Fibroblast of skin of scalp (primary cell): ENCODE measurements at regions not wholly inside any gene's neighbourhood (a gene's known extent, or its start where the extent isn't known, plus 50 kb on each side); places are given as distances from the start of the nearest gene placed in this dataset.

Experiments
- DNase-seq: peaks from one replicate; pipeline ENCODE4 v3.0.0-alpha.2; 2013

DNA sequence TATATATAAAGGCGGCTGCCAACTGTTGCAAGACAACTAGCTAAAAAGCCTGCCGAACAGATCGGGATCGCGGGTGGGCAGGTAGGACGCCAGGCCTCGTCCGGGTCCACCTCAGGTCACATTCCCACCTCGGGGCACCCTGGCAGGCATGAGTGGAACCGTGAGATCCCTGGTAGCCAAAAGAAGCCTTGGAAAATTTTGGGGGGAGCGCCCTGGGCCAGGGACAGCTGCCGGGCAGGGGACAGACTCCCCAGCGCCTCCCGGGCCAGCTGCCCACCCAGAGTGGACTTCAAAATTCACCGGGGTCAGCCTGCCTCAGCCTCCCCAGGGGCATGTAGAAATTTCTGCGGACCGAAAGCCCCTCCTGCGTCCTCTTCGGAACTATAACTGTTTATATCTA is 760.9 kb downstream of the KCNJ18 start:
- DNase-seq: no peak

DNA sequence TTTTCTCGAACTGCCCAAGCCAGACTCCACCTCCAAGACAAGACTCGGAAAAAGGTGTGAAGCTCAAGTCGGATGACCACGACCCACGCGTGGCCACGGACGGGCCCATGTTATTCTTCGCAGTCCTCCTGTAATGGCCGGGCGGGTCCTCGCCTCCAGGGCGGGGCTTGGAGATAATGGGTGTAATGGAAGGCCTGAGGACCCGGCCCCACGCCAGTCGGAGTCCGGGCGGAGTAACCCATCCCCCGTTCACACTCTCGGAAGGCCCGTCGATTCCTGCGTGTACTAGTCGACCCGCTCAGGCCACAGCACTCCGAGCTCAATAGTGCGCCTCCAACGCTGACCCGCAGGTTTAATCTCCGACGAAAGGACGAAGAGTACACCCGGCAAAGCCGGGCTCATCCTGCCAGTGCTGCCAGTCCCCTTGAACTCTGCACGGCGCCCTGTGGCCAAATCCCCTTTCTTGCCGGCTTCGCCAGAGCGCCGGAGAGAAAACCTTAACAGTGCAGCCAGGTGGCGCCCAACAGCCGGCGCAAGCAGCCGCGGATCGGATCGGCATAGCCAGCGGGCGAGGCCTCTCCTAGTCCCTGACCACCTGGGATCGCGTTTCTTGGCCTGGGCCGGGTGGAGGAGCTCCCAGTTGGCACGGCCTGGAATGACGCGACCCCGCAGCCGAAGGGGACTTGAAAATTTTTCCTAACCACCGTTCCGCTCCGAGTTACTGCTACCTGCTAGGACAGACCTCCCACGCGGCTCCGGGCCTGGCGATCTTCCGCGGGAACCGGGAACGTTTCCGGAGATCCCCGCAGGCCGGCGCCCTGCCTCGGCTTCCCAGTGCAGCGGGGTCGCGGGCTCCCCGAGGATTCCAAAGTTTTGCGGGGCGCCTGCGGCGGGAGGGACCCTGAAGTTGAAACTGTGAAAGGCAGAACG is 762.0 kb downstream of the KCNJ18 start:
- no peak for DNase-seq

DNA sequence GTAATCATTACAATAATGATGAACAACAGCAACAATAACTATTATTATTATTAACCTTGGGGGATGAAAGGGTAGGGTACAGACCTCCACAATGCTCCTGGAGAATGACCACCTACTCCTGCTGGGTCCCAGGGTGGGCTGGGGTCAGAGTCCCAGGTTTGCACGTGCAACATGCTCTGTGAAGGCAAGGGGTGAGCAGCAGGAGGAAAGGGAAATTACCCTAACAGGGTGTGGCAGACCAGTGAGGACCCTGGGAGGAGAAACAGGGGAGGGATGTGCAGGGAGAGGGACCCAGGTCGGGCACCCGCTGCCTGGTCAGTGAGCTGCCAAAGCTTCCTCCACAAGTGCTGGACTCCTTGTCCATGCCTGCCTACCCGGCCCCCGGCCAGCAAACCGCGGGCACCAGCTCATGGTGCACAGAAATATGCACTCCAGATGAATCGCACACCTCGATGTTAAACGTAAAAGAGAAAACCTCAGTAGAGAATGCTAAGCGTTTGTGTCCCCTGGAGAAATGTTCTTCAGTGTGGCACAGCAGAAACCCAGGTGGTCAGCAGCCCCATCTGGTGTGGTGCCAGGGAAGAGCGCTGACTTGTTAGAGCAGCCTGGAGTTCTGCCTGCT is 767.1 kb downstream of the KCNJ18 start:
- DNase-seq: no peak

DNA sequence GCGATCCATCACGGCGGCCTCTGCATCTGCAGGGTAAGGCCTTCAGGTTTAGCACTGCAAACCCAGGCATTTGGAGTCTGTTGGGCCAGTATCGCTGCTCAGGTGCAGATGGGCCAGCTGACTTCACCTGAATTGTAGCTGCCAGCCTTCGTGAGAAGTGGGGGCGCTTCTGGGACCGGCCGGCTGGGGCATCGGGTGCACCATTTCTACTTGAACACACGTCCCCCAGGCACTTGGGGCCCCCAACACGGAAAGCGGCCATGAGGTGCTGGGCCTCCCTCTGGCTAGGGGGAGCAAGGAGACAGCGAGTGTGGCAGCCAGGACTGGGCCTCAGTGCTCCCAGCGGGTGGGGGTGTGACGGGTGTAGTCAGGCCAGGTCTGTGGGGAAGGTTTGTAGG is 767.6 kb downstream of the KCNJ18 start:
- no peak for DNase-seq

DNA sequence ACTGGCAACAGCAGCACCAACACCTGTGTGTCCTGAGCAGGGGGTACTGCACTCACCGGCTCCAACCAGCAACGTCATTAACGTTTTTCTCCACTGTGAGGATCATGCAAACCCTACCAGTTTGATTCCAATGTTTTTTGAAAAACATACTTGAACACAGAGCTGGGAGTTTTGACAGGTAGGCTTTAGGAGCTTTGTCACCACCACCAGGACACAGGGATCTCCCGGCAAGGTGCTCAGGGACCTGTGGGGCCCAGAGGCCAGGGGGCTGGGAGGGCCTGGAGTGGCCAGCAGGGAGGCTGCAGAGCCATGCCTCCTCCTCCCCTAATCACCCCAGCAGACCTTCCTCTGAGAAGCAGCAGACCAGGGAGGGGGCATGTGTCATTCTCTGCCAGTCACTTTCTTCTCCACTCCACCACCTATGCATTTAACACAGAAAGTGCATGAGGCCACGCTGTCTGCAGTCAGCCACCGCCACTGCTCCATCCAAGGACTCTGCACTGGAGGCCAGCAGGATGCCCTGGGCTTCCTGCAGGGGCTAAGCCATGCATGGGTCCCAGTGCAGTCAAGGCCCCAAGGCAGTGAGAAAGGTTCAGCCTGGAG is 768.2 kb downstream of the KCNJ18 start:
- no peak for DNase-seq

DNA sequence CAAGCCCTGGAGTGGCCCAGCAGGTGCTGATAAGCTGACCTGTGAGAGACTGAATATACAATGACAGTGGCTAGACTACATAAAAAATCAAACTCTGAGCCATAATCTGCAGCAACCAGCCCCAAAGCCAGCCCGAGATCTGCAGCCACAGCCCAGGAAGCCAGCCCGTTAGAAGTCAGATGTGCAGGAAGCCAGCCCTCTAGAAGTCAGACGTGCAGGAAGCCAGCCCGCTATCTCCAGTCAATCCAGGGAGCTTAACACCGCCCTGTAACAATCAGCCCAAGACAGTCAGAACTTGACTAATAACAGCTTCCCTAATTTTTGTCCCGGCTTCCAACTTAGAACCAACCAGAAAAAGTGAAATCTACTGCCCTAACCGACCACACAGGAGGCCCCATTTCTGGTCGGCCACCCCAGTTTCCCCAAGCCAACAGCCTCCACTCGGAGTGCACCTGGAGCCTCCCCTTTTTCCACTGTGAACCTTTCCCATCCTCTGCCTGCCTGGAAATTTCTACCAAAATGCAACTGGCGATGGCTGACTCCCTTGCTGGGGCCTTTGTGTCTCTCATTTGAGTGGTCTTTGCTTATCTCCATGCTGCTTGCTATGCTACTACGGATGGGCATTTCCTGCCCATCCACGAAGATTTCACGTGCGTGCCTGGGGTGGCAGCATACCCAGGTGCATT is 769.3 kb downstream of the KCNJ18 start:
- DNase-seq: no peak

DNA sequence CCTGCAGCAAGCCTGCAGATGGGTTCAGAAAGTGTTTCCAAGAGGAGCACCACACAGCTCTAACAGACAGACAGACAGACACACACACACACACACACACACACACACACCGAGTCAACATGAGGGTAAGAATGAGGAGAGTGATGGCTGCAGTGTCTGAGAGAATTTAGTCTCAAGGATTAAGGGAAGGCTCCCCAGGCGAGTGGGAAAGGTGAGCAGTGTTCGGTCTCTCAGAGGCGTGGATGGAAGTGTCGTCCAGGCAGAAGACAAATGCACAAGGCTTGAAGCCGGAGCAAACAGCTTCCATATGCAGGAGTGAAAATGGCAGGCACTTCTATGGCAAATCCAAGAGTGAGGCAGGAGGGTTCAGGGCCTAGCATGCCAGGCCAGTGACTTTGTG is 770.1 kb downstream of the KCNJ18 start:
- no peak for DNase-seq

DNA sequence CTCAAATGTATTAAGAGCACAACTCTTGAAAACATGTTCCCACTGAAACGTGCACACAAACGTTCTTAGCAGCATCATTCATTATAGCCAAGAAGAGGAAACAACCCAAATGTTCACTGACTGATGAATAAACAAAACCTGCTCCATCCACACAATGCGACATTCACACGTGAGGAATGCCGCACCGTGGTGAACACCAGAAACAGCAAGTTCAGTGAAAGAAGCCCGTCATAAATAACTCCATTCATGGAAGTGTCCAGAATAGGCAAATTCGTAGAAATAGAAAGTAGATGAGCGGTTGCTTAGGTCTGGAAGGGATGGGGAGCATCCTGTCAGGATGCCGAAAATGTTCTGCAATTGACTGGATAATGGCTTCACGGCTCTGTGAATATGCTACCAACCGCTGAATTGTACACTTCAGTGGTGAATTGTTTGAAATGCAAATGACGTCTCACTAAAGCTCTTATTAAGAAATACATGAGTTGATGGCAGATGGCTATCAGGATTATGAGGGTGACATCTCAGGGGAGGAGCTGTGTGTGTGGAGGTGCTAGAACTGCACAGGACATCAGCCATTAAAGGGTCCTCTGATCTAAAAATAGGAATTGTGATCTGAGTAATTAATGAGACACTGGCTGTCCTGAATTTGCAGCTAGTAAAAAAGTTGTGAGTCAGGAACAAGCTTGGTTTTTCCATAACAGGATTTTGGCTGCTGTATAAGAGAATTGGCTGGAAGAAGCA is 771.0 kb downstream of the KCNJ18 start:
- DNase-seq: no peak

DNA sequence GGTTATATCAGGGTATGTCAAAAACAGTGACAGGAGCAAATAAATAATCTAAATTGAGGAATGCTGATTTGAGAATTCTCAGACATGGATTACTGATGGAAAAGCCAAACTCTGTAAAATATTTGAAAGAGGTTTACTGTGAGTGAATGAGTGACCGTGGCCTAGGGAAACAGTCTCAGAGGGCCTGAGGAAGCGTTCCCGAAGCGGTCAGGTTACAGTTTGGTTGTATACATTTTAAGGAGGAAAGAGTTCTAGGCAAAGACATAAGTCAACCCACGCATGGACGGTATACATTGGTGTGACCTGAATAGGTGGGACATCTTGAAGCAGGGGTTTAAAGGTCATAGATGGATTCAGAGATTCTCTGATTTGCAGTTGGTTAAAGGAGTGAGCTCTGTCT is 771.7 kb downstream of the KCNJ18 start:
- DNase-seq: no peak

DNA sequence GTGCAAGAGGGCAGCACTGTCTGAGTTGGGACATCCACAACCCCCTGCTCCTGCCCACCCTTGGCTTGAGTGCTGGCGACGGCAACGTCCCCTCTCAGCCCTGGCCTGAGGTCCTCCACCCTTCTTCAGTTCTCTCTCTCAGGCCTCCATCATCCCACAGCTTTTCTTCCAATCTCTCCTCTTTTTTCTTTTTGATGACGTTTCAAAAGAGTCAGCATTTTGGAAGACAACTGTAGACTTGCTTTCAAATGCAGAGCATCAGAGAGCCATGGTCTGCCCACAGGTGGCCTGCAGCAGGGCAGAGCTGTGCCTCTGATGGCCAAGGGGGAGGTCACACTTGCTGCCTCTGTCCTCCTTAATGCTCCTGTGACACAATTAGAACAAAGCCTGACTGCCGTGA is 775.4 kb downstream of the KCNJ18 start:
- DNase-seq: no peak

DNA sequence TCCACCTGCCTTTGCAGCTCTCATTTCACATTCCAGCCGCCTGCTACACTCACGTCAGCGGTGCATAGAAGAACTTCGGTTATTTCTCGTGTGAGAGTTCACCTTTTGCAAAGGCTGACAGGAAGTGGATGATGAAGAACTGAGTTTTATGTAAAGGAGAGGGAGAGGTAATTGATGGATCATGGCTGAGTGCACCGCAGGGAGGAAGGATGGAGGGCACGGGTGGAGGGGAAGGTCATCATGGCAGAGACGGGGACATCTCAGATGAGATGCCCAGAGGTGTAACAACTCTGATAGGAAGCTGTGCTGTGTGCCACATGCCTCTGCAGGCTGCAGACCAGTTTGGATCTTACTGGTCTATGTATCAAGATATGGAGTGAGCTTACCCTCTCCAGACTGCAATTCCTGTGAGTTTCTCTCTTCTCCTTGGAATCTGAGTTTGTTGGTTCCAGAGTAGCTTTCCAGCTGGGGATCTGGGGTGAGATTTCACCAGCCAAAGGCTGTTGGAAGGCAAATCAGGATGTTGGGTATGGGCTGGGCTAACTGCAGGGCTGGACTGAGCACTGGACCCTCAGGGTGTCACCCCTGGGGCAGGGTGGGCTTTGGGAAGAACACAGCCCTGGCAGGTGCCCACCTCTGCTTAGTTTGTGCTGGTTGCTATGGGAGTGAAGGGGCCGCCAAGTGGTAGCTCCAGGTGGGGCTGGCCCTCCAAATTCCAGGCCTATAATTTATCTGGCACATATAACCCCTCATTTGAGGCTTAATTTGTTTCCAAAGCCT is 777.0 kb downstream of the KCNJ18 start:
- no peak for DNase-seq

DNA sequence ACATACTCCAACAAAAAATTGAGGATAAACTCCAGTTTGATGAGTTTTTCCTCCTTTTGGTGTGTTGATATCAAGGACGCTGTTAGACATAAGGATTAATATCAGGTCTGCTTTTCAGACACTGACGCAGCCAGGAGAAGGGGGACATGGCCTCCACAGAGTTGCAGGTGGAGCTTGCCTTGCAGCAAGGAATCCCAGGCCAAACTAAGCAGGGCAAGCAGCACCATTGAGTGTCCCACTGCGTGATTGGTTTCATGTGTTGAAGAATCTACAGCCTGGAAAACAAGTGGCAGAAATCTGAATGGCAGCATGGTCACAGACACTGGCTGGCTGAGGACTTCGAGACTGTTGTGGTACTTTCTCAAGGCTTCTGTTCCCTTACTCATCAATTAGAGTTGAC is 777.6 kb downstream of the KCNJ18 start:
- DNase-seq: no peak

DNA sequence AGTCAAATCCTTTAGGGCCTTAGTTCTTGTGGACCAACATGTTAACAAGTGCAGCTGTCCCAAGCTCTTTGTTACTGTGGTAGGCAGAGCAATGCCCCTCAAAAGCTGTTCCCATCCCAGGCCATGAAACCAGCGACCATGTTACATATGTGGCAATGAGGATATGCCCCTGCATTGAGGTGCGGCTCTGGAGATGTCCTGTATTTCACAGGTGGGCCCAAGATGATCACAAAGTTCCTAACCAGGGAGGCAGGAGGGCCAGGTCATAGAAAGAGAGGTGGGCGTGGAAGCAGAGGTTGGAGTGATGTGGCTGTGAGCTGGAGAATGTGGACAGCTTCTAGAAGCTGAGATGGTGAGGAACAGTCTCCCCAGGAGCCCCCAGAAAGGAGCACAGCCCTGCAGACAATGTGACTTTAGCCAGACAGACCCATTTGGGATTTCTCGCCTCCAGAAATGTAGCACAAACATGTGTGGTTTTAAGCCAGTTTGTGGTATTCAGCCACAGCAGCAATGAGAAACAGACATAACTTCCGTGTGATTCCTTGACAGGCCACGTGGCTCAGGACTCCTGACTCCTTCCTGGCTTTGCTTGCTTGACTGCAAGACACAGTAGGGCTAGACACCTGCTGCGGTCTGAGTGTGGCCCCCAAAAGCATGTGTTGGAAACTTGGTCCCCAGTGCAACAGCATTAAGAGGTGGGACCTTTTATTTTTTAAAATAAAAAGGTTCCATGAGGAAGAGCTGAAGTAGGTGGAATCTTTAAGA is 778.3 kb downstream of the KCNJ18 start:
- no peak for DNase-seq

DNA sequence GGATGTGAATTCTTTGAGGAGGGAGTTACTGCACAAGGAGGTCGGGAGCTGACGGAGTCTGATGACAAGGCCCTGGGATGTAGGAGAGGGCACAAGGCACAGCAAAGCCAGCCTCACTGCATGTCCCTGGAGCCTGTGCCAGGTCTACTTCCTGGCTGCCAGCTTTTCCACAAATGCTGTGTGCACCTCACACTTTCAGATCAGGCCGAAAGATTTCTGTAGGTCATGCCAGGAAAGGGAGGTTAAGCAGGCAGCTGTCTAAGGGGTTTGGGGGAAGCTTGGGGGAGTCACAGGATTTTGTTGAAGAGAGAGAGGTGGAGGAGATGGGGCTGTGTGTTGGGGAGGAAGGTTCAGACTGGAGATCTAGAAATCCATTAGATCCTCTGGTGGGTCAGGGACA is 792.5 kb downstream of the KCNJ18 start:
- no peak for DNase-seq

DNA sequence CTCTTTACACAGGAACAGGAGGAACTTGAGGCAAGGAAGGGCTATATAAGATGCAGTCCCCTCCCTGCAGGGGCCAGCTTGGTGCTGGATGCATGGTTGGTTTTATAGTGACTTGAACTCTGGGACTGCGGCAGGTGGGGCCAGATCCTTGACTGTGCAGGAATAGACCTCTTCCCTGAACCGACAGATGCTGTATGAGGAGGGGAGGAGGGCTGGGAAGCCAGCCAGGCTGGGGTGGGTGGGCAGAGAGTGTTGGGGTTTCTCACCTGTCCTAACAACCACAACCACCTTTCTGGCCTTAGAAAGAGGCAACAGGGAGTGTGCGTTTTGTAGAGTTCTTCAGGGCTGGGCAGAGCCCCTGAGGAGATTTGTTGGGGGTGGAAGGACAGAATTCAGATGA is 798.1 kb downstream of the KCNJ18 start:
- DNase-seq: no peak

DNA sequence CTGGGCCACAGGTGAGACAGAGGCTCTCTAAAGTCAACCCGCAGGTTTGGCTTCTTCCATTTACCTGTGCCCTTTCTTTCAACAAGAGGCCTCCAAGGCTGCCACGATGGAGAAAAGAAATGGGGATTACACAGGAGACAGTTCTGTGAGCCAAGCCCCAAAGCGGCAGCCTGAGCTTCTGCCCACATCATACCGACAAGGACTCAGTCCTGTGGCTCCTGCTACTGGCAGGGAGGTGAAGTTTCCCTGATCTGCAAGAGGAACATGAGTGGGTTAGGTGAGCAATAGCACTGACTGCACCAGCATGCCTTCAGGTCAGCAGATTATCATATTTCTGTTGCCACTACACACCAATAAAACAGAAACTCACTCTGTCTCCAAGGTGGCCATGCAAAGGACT is 800.0 kb downstream of the KCNJ18 start:
- DNase-seq: no peak

DNA sequence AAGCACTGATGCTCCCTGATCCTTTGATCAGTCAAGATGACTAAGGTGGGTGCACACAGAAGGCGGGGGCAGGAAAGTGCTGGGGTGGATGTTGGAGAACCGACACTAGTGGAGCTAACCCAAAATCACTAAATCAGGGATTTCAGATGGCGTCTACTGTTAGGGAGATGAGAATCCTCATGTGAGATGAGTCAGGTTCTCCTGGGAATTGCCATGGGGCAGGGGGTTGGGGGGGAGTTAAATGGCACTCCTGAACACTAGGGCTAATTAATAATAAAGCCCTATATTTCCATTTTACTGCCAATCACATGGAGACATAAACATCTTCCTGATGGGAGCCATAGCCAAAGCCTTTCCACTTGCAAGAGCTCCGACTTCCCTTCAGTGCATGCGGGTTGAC is 804.1 kb downstream of the KCNJ18 start:
- no peak for DNase-seq

DNA sequence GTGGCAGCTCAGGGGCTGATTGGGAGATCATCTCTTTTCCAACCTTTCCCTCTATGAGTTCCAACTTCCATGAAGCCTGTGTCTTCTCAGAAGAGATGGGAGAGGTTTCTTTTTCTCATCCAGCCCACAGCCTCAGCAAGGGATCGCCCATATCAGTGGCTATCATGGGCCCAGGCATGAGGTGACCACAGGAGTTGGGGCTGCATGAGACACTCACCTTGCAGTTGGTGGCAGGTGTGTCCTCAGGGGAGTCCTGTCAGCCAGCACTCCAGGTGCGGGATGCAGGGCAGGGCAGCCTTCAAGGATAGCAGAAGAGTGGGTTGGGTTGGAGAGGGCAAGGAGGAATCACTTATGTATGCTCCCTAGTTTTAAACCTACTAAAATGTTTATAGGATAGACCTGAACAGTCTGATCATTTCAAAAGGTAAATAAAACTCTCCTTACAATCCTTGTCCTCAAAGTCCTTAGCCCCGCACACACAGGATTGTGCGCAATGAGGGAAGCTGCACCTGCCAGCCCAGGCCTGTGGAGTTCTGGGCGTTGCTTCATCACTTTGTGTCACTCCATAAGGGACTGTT is 811.1 kb downstream of the KCNJ18 start:
- no peak for DNase-seq

DNA sequence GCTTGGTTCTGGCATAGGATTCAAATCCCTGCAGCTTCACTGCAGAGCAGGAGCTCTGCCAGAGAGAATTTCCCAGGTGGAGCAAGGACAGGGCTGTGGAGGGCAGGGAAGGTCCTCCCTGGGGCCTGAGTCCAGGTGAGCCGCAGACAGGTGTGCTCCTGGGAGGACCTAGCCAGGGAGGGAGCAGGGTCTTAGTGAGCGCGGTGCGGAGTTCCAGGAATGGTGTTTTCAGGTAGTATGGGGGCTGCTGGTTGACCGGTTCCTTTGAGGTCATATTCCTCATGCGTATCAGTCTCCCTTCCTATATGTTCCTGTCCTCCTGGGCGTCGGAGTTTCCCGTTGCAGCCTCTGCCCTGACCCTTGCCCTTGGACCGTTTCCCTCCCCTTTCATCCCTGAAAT is 813.3 kb downstream of the KCNJ18 start:
- DNase-seq: no peak

DNA sequence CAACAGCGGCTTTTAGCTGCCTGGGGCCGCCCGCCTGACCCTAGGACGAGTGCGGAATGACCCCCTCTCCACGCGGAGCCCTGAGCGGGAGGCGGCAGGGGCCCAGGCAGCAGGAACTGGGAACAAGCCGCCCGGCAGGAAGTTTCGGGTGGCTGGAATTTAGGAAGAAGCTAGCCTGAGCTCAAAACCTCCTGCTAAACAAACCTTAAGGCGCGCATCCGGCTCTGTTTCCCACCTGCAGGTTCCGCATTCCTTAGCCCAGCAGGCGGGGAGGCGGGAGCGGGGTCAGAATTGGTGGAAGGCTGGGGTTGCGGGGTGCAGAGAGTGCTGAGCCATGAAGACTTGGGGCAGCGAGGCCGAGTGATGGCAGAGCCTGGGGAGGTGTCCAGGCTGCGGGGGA is 813.9 kb downstream of the KCNJ18 start:
- DNase-seq: no peak

DNA sequence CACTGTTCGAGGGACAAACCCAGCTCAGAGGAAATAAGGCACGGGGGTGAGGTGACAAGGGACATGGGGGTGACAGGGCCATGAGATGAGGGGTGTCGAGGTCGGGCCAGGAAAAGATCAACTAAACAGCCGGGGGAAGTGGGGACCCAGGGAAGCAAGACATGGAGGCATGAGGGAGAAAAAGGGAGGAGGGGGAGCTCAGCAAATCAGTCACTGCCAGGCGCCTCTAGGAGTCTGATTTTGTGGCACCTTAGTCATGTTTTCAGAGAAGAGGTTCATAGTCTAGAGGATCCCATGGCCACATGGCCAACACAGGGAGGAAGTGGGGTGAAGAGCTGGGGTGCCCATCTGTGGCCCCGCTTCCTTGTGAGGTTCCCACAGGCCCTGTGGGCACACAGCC is 814.5 kb downstream of the KCNJ18 start:
- DNase-seq: no peak
